ENCODE measurements at regions not wholly inside any gene's neighbourhood (a gene's known extent, or its start where the extent isn't known, plus 50 kb on each side); places are given as distances from the start of the nearest gene placed in this dataset.

GRCh38 chr5:2039180-2039531 is 156.4 kb upstream of the IRX4 start:
- no peak overlapping the region for H3K4me2 ChIP-seq (ENCODE audit: insufficient read depth, low read length)

More at GRCh38 chr5:2039180-2039531, 156.4 kb upstream of the IRX4 start:
- intact Hi-C loops (cut with micrococcal nuclease), result loop anchor here (5.0 kb wide), 1 partner anchor 1568 kb away; no protein-coding TSS in a partner anchor
- Histone ChIP-seq H3K9ac (replicated peaks; ENCODE audit: extremely low read depth, insufficient read depth, low read length) (no peak overlapping the region), H3K9me1 (replicated peaks; ENCODE audit: control insufficient read depth, extremely low read depth, insufficient read depth, low read length) (no peaks in the 10 kb centered on the region), H3K4me1 (ENCODE audit: control insufficient read depth, extremely low read depth, insufficient read depth, low read length) (no peaks in the 10 kb centered on the region), H2AFZ (ENCODE audit: low read depth, low read length) (no peak overlapping the region), H3K79me2 (ENCODE audit: control insufficient read depth, insufficient read depth, low read length) (no peaks in the 10 kb centered on the region), H3K27me3 (ENCODE audit: control insufficient read depth in 2 of 2, insufficient read depth in 2 of 2, low read length in 2 of 2) (no peaks in the 10 kb centered on the region), H3K9me3 (replicated peaks; ENCODE audit: control insufficient read depth, insufficient read depth, low read length) (no peaks in the 10 kb centered on the region), H4K20me1 (replicated peaks; ENCODE audit: control insufficient read depth, extremely low read depth, insufficient read depth, low read length) (no peaks in the 10 kb centered on the region), H3K36me3 (ENCODE audit: control insufficient read depth in 2 of 2, extremely low read depth in 1 of 2, insufficient read depth in 2 of 2, low read length in 2 of 2) (no peaks in the 10 kb centered on the region), H3K4me3 (replicated peaks in 1 of 3; ENCODE audit: insufficient read depth in 1 of 3, low read depth in 1 of 3, low read length in 3 of 3) (no peak overlapping the region), H3K27ac (ENCODE audit: insufficient read depth, low read depth, low read length) (no peak overlapping the region)
- TF ChIP-seq MAX (IDR thresholded peaks at IDR 0.05; ENCODE audit: insufficient read depth, insufficient read length) (no peak), JUN (IDR thresholded peaks at IDR 0.05; ENCODE audit: borderline replicate concordance, insufficient read depth, insufficient read length, low read depth) (no peak), FOS (IDR thresholded peaks at IDR 0.05; ENCODE audit: borderline replicate concordance, insufficient read depth, low read length) (no peak), GATA2 (IDR thresholded peaks at IDR 0.05; ENCODE audit: insufficient read depth, insufficient read length, low read depth, low read length) (no peak), POLR2A (IDR thresholded peaks at IDR 0.05; ENCODE audit: low read depth, low read length) (no peak), EZH2 (IDR thresholded peaks at IDR 0.05; ENCODE audit: borderline replicate concordance, low read depth, low read length, severe bottlenecking) (no peak), MYC (IDR thresholded peaks at IDR 0.05; ENCODE audit: low read depth, low read length) (no peak), CTCF (IDR thresholded peaks at IDR 0.05; ENCODE audit: extremely low read depth in 1 of 2, insufficient read depth in 1 of 2, low read depth in 1 of 2, low read length in 2 of 2) (no peak), POLR2AphosphoS5 (IDR thresholded peaks at IDR 0.05; ENCODE audit: insufficient read depth, low read depth, low read length) (no peak)
- no peak for FAIRE-seq
- BruUV-seq (replicated peaks), result no TSS peak
- DNase-seq (ENCODE audit: low read depth, low spot score), result no peak
- dilution Hi-C loops (cut with MboI; ENCODE audit: extremely low pct_ligation_motif_present, low sequenced_read_pairs), result no loop called here
- CTCF ChIA-PET, result interaction anchor here (0.6 to 4.5 kb wide), 5 partner anchors 10 to 301 kb away, joined by 3 to 84 read pairs (median 4); no protein-coding TSS in a partner anchor
- POLR2A ChIA-PET, result no interaction called here

All from endothelial cell of umbilical vein (primary cell).